Left ventricle myocardium inferior (tissue), 1 donor: ENCODE measurements at regions not wholly inside any gene's neighbourhood (a gene's known extent, or its start where the extent isn't known, plus 50 kb on each side); places are given as distances from the start of the nearest gene placed in this dataset.

Experiments
- DNase-seq: peaks from one replicate; pipeline ENCODE4 v3.0.0-alpha.2; 2020
- H3K27ac ChIP-seq: fragments of 200-600 bp; replicated peaks from 2 replicates; pipeline ENCODE4 v1.8.0; 2021
- H3K27me3 ChIP-seq: fragments of 200-600 bp; 2 replicates; pipeline ENCODE4 v1.8.0; 2021; ENCODE audit warnings: low read depth
- H3K36me3 ChIP-seq: fragments of 200-600 bp; 2 replicates; pipeline ENCODE4 v1.8.0; 2021
- H3K4me1 ChIP-seq: fragments of 200-600 bp; 2 replicates; pipeline ENCODE4 v1.8.0; 2021
- H3K4me3 ChIP-seq: fragments of 200-600 bp; 2 replicates; pipeline ENCODE4 v1.8.0; 2021; ENCODE audit warnings: mild to moderate bottlenecking, moderate library complexity
- H3K9me3 ChIP-seq: fragments of 200-600 bp; replicated peaks from 2 replicates; pipeline ENCODE4 v1.8.0; 2021
- intact Hi-C: fragments of 100-400 bp; cut with micrococcal nuclease; formaldehyde crosslinking; loops from one replicate; pipeline ENCODE4 v1.11.0; 2022
- TF ChIP-seq, protein P1 (sequence below): fragments of 200-600 bp; IDR thresholded peaks from 2 replicates; pipeline ENCODE4 v1.8.0; 2021; ENCODE audit warnings: antibody characterized with exemption, mild to moderate bottlenecking, borderline replicate concordance
- donor health status: DM: no; HTN: yes; CAD: no; lungs with severe emphysema.

- no peaks in the 10 kb centered on the region for H3K9me3 ChIP-seq
- intact Hi-C loops = no loop called here
Measured at GRCh38 chr13:62432295-62432694, 1016.6 kb upstream of the PCDH20 start.

GRCh38 chr13:62431852-62432251, 1016.2 kb upstream of the PCDH20 start:
- DNase-seq = no peak
- Histone ChIP-seq H3K9me3 (no peaks in the 10 kb centered on the region), H3K36me3 (no peaks in the 10 kb centered on the region), H3K27ac (no peak overlapping the region), H3K4me1 (no peaks in the 10 kb centered on the region), H3K27me3 (no peaks in the 10 kb centered on the region), H3K4me3 (no peak overlapping the region)
- intact Hi-C loops = no loop called here
- TF ChIP-seq, protein P1, sequence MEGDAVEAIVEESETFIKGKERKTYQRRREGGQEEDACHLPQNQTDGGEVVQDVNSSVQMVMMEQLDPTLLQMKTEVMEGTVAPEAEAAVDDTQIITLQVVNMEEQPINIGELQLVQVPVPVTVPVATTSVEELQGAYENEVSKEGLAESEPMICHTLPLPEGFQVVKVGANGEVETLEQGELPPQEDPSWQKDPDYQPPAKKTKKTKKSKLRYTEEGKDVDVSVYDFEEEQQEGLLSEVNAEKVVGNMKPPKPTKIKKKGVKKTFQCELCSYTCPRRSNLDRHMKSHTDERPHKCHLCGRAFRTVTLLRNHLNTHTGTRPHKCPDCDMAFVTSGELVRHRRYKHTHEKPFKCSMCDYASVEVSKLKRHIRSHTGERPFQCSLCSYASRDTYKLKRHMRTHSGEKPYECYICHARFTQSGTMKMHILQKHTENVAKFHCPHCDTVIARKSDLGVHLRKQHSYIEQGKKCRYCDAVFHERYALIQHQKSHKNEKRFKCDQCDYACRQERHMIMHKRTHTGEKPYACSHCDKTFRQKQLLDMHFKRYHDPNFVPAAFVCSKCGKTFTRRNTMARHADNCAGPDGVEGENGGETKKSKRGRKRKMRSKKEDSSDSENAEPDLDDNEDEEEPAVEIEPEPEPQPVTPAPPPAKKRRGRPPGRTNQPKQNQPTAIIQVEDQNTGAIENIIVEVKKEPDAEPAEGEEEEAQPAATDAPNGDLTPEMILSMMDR = no peak

More at GRCh38 chr13:62432295-62432694, 1016.6 kb upstream of the PCDH20 start:
- no peaks in the 10 kb centered on the region for H3K36me3 ChIP-seq
- H3K27ac ChIP-seq = no peak overlapping the region
- H3K27me3 ChIP-seq = no peaks in the 10 kb centered on the region
- H3K4me1 ChIP-seq = no peaks in the 10 kb centered on the region
- TF ChIP-seq, protein P1 = no peak
- no peak overlapping the region for H3K4me3 ChIP-seq
- DNase-seq = no peak

DNA sequence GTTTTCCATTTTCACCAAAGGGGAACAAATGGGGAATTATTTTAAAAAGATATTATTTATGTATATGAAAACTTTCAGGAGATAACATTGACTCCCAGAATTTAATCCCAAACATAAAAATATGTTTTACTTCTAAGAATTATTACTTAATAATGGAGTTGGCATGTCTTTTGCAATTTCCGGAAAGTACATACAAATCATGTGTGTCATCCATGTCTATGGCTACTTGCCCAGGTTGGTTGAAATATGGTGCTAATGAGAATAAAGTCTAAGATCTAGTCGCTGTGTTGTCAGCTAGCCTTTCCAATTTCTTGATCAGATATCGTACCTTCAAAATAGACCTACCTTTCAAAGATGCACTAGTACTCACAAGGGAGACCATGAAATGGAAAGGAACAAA, 1003.2 kb upstream of the PCDH20 start:
- H3K9me3 ChIP-seq = peaks cover 3% of the 10 kb centered on the region

DNA sequence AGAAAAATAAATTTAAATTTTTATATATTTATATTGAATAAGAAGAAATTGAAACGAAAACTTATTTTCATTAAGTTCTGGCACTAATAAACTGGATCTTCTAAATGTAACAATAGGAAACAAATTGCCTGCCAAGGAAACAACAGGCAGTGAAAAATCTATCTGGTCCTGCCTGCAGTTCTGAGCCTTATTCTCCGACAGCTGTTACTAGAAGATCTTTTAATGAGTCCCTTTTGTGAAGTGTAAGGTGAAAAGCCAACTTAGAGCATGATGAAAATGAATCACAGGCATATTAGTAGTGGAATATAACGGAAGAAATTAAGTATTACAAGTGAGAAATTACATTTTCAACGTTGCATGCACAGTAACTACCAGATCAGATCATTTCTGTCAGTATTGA, 1002.7 kb upstream of the PCDH20 start:
- intact Hi-C loops = no loop called here
- Histone ChIP-seq H3K27ac (no peak overlapping the region), H3K4me1 (no peaks in the 10 kb centered on the region), H3K4me3 (no peak overlapping the region), H3K9me3 (peaks cover 3% of the 10 kb centered on the region), H3K36me3 (no peaks in the 10 kb centered on the region), H3K27me3 (no peaks in the 10 kb centered on the region)
- TF ChIP-seq, protein P1 = no peak
- DNase-seq = no peak

More for the DNA sequence above, 1003.2 kb upstream of the PCDH20 start:
- intact Hi-C loops = no loop called here
- H3K27ac ChIP-seq = no peak overlapping the region
- TF ChIP-seq, protein P1 = no peak
- H3K36me3 ChIP-seq = no peaks in the 10 kb centered on the region
- no peaks in the 10 kb centered on the region for H3K4me1 ChIP-seq
- no peak overlapping the region for H3K4me3 ChIP-seq
- no peak for DNase-seq
- H3K27me3 ChIP-seq = no peaks in the 10 kb centered on the region

GRCh38 chr13:62407871-62408270, 992.2 kb upstream of the PCDH20 start:
- intact Hi-C loops = no loop called here
- Histone ChIP-seq H3K36me3 (no peaks in the 10 kb centered on the region), H3K27me3 (no peaks in the 10 kb centered on the region), H3K4me1 (no peaks in the 10 kb centered on the region), H3K27ac (no peak overlapping the region), H3K9me3 (peaks cover 16% of the 10 kb centered on the region), H3K4me3 (no peak overlapping the region)
- TF ChIP-seq, protein P1 = no peak
- DNase-seq = no peak

GRCh38 chr13:62388515-62388914, 972.9 kb upstream of the PCDH20 start:
- Histone ChIP-seq H3K4me1 (no peaks in the 10 kb centered on the region), H3K27me3 (no peaks in the 10 kb centered on the region), H3K4me3 (no peak overlapping the region), H3K9me3 (no peaks in the 10 kb centered on the region), H3K36me3 (no peaks in the 10 kb centered on the region), H3K27ac (no peak overlapping the region)
- TF ChIP-seq, protein P1 = no peak
- no peak for DNase-seq
- intact Hi-C loops = no loop called here
